22Rv1 (cell line): ENCODE measurements at regions not wholly inside any gene's neighbourhood (a gene's known extent, or its start where the extent isn't known, plus 50 kb on each side); places are given as distances from the start of the nearest gene placed in this dataset.

Source experiments
- ZFX ChIP-seq: fragments of 450-650 bp; IDR thresholded peaks from 2 replicates; pipeline ENCODE4 v1.6.1; 2017; ENCODE audit warnings: antibody characterized with exemption, borderline replicate concordance
- TF ChIP-seq, protein P1 (sequence below): fragments of 450-650 bp; IDR thresholded peaks from 2 replicates; pipeline ENCODE4 v1.5.1; 2017; ENCODE audit warnings: mild to moderate bottlenecking

DNA sequence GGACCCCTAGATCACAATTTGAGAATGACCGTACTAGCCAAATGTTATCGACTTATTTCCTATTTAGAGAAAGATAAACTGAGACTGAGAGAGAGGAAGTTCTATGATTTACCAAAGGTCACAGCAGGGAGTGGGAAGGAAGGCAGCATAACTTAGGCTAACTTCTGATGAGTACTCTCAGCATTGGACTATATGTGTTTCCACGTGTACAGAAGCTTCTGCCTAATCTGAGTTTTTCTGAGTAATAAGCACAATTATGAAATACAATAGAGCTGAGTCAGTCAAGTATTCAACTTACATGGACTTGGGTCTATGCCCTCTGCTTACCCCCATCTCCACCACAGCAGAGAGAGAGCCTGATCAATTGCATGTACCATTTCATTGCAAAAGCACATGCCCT is 88.1 kb upstream of the HIVEP3 start:
- TF ChIP-seq, protein P1, sequence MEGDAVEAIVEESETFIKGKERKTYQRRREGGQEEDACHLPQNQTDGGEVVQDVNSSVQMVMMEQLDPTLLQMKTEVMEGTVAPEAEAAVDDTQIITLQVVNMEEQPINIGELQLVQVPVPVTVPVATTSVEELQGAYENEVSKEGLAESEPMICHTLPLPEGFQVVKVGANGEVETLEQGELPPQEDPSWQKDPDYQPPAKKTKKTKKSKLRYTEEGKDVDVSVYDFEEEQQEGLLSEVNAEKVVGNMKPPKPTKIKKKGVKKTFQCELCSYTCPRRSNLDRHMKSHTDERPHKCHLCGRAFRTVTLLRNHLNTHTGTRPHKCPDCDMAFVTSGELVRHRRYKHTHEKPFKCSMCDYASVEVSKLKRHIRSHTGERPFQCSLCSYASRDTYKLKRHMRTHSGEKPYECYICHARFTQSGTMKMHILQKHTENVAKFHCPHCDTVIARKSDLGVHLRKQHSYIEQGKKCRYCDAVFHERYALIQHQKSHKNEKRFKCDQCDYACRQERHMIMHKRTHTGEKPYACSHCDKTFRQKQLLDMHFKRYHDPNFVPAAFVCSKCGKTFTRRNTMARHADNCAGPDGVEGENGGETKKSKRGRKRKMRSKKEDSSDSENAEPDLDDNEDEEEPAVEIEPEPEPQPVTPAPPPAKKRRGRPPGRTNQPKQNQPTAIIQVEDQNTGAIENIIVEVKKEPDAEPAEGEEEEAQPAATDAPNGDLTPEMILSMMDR, result no peak
- no peak for TF ChIP-seq ZFX
